B cell (primary cell): ENCODE measurements at regions not wholly inside any gene's neighbourhood (a gene's known extent, or its start where the extent isn't known, plus 50 kb on each side); places are given as distances from the start of the nearest gene placed in this dataset.

Source experiments
- ATAC-seq: fragments of 200-7000 bp; cut with Tn5 transposase; one replicate; pipeline ENCODE4 v1.10.0; 2021; ENCODE audit warnings: low read depth, mild to moderate bottlenecking, moderate number of reproducible peaks, moderate library complexity
- CTCF ChIA-PET: fragments of 350-600 bp; sonication (Branson Sonifier 250); formaldehyde crosslinking; loops from one replicate; lab custom pipeline; 2021; ENCODE audit warnings: antibody characterized with exemption, inconsistent platforms; lab: Charles Lee
- POLR2A ChIA-PET: fragments of 350-600 bp; sonication (Branson Sonifier 250); formaldehyde crosslinking; loops from one replicate; lab custom pipeline; 2021; ENCODE audit warnings: antibody characterized with exemption; lab: Charles Lee
- DNase-seq: peaks from one replicate; pipeline ENCODE4 v3.0.0; 2013
- H2AFZ ChIP-seq: 2 replicates; pipeline ENCODE4 v1.6.1; 2012; ENCODE audit warnings: mild to moderate bottlenecking, low read depth, low read length; ENCODE audit not compliant: insufficient read depth, poor library complexity, severe bottlenecking
- H3K27ac ChIP-seq, 2 donors: 1 replicate in 1 of 2; 2 replicates in 1 of 2; pipeline ENCODE4 v1.5.1; 2012 to 2013; ENCODE audit warnings: low read length in 2 of 2, mild to moderate bottlenecking in 2 of 2, moderate library complexity in 1 of 2
- H3K27me3 ChIP-seq, 4 experiments: fragments of 200-600 bp in 1 of 4; sonication (generic) in 1 of 4; replicated peaks in 1 of 4; 1 replicate in 2 of 4; 2 replicates in 2 of 4; pipeline versions ENCODE4 v1.6.1 to v1.7.0; 2013 to 2016; ENCODE audit warnings: low read length in 3 of 4, mild to moderate bottlenecking in 2 of 4, mixed read lengths in 1 of 4, moderate library complexity in 1 of 4; ENCODE audit not compliant: insufficient read depth in 4 of 4, control insufficient read depth in 3 of 4; ENCODE audit errors: control extremely low read depth in 1 of 4
- H3K36me3 ChIP-seq, 2 experiments: replicated peaks in 1 of 2; 1 replicate in 1 of 2; 2 replicates in 1 of 2; pipeline versions ENCODE4 v1.6.1 to v1.7.1; 2013; ENCODE audit warnings: low read length in 1 of 2; ENCODE audit not compliant: insufficient read depth in 2 of 2, control insufficient read depth in 1 of 2; ENCODE audit errors: control extremely low read depth in 1 of 2, extremely low read depth in 1 of 2
- H3K4me1 ChIP-seq, 2 donors: fragments of 200-600 bp in 1 of 2; sonication (generic) in 1 of 2; 1 replicate in 1 of 2; 2 replicates in 1 of 2; pipeline versions ENCODE4 v1.5.1 to v1.6.1; 2013 to 2017; ENCODE audit warnings: low read length in 2 of 2; ENCODE audit not compliant: control insufficient read depth in 2 of 2, insufficient read depth in 2 of 2
- H3K4me2 ChIP-seq: replicated peaks from 2 replicates; pipeline ENCODE3; 2012; ENCODE audit warnings: mild to moderate bottlenecking, low read depth, low read length; ENCODE audit not compliant: poor library complexity, severe bottlenecking
- H3K4me3 ChIP-seq, 5 experiments: fragments of 200-600 bp in 1 of 5; sonication (generic) in 1 of 5; 1 replicate in 3 of 5; 2 replicates in 2 of 5; pipeline versions ENCODE4 v1.5.1 to v1.7.0; 2011 to 2016; ENCODE audit warnings: low read length in 4 of 5, mild to moderate bottlenecking in 4 of 5, low read depth in 2 of 5, control low read depth in 1 of 5, moderate library complexity in 1 of 5; ENCODE audit not compliant: insufficient read depth in 1 of 5; ENCODE audit errors: control extremely low read depth in 1 of 5, extremely low read depth in 1 of 5
- H3K79me2 ChIP-seq: fragments of 200-600 bp; sonication (generic); one replicate; pipeline ENCODE4 v1.6.0; 2016; ENCODE audit warnings: low read length; ENCODE audit not compliant: control insufficient read depth, insufficient read depth
- H3K9ac ChIP-seq: fragments of 200-600 bp; sonication (generic); 2 replicates; pipeline ENCODE4 v1.6.1; 2017; ENCODE audit warnings: mild to moderate bottlenecking, low read length, moderate library complexity
- H3K9me3 ChIP-seq, 3 donors: one replicate each; pipeline versions ENCODE4 v1.6.1 to v1.7.1; 2013; ENCODE audit warnings: low read length in 2 of 3; ENCODE audit not compliant: control insufficient read depth in 2 of 3, insufficient read depth in 1 of 3; ENCODE audit errors: control extremely low read depth in 1 of 3
- H4K20me1 ChIP-seq: 2 replicates; pipeline ENCODE4 v1.6.0; 2012; ENCODE audit warnings: mild to moderate bottlenecking, low read length; ENCODE audit not compliant: insufficient read depth, control insufficient read depth, poor library complexity, severe bottlenecking
- H3K27ac Mint-ChIP-seq: one replicate; pipeline ENCODE4 v1.8.0; 2021; ENCODE audit warnings: mixed read lengths
- H3K27me3 Mint-ChIP-seq: one replicate; pipeline ENCODE4 v1.8.0; 2021; ENCODE audit warnings: mixed read lengths
- H3K4me1 Mint-ChIP-seq: one replicate; pipeline ENCODE4 v1.8.0; 2021; ENCODE audit warnings: mixed read lengths
- H3K4me3 Mint-ChIP-seq: one replicate; pipeline ENCODE4 v1.8.0; 2021; ENCODE audit warnings: mixed read lengths
- H3K9me3 Mint-ChIP-seq: one replicate; pipeline ENCODE4 v1.8.0; 2022; ENCODE audit warnings: mixed read lengths; ENCODE audit not compliant: insufficient read depth
- CTCF ChIP-seq: fragments of 200-600 bp; IDR thresholded peaks from one replicate; pipeline ENCODE4 v1.8.0; 2022; ENCODE audit warnings: antibody characterized with exemption, mild to moderate bottlenecking
- EZH2 ChIP-seq: IDR thresholded peaks from 2 replicates; pipeline ENCODE4 v1.6.1; 2012; ENCODE audit warnings: borderline replicate concordance, low read depth, mild to moderate bottlenecking, moderate library complexity, low read length; ENCODE audit not compliant: insufficient read depth, poor library complexity, severe bottlenecking
- WGBS: methylation state at CpG from one replicate; pipeline ENCODE4 v1.1.5; 2013; ENCODE audit warnings: missing lambda C conversion rate; ENCODE audit not compliant: insufficient coverage; 5-methylcytosine and 5-hydroxymethylcytosine counted together
- intact Hi-C: fragments of 100-400 bp; cut with micrococcal nuclease; formaldehyde crosslinking; loops from one replicate; pipeline ENCODE4 v1.10.0; 2022

- H3K27ac ChIP-seq, result no peak overlapping the region
- H3K27me3 ChIP-seq, result no peaks in the 10 kb centered on the region
- no peaks in the 10 kb centered on the region for H3K9me3 ChIP-seq
- Mint-ChIP-seq H3K4me1 (peaks cover 33% of the 10 kb centered on the region), H3K4me3 (no peak overlapping the region), H3K27ac (peak overlapping the region; percentile 0), H3K9me3 (no peaks in the 10 kb centered on the region), H3K27me3 (no peaks in the 10 kb centered on the region)
- H3K79me2 ChIP-seq, result no peaks in the 10 kb centered on the region
- no peaks in the 10 kb centered on the region for H3K36me3 ChIP-seq
- H4K20me1 ChIP-seq, result no peaks in the 10 kb centered on the region
- no peak for DNase-seq
- no peak overlapping the region for H2AFZ ChIP-seq
- no peak overlapping the region for H3K4me3 ChIP-seq
- POLR2A ChIA-PET, result no interaction called here
- no peak for ATAC-seq
- WGBS, result no CpG with 5 or more reads among the region's 1 CpG
- CTCF ChIA-PET, result no interaction called here
- H3K9ac ChIP-seq, result no peak overlapping the region
- TF ChIP-seq CTCF (no peak), EZH2 (no peak)
- H3K4me2 ChIP-seq, result no peak overlapping the region
- peaks cover 19 to 22% of the 10 kb centered on the region in 2 donors for H3K4me1 ChIP-seq
- intact Hi-C loops, result no loop called here
These were observed 108.5 kb downstream of the NIBAN1 start for GRCh38 chr1:184865831-184866230.

GRCh38 chr1:184861755-184862336 lies 107.2 kb upstream of the EDEM3 start:
- Histone ChIP-seq H3K4me2 (no peak overlapping the region), H3K4me1 (peaks cover 11 to 23% of the 10 kb centered on the region in 2 donors), H4K20me1 (no peaks in the 10 kb centered on the region), H3K79me2 (no peaks in the 10 kb centered on the region), H3K4me3 (no peak overlapping the region), H3K9me3 (no peaks in the 10 kb centered on the region), H2AFZ (no peak overlapping the region), H3K27ac (no peak overlapping the region), H3K36me3 (no peaks in the 10 kb centered on the region), H3K9ac (no peak overlapping the region), H3K27me3 (no peaks in the 10 kb centered on the region)
- no peaks in the 10 kb centered on the region for H3K9me3 Mint-ChIP-seq
- H3K4me3 Mint-ChIP-seq, result no peak overlapping the region
- ATAC-seq (no peak), DNase-seq (no peak)
- intact Hi-C loops, result no loop called here
- no peaks in the 10 kb centered on the region for H3K27me3 Mint-ChIP-seq
- H3K27ac Mint-ChIP-seq, result no peak overlapping the region
- peaks cover 34% of the 10 kb centered on the region for H3K4me1 Mint-ChIP-seq
- TF ChIP-seq CTCF, result no peak
- no peak for TF ChIP-seq EZH2
- 98% methylated on average over 6 of the region's 6 CpGs for WGBS
- ChIA-PET POLR2A (interaction anchor here (0.6 kb wide), 2 partner anchors 55 to 1363 kb away, joined by 4 to 6 read pairs; no protein-coding TSS in a partner anchor), CTCF (no interaction called here)
